ENCODE measurements at regions not wholly inside any gene's neighbourhood (a gene's known extent, or its start where the extent isn't known, plus 50 kb on each side); places are given as distances from the start of the nearest gene placed in this dataset.

DNA sequence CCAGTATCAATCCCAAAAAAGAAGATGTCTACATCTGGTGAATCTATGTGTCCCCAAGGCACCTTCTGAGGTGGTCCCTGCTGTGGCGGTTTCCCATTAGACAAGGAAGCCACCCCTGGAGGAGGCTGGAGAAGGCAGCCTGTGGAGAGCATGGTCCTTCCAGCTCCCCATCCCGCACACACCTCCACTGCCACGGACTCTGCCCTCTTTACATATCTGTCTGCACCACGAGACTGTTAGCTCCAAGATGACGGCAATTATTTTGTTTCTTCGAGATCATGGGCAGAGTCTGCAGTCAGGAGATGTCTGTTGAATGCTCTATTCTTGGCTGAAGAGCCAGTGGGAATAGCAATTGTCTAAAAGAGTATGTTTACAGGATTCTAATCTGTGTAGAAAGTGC lies 132.0 kb downstream of the OSR1 start:
- TF ChIP-seq, protein P1, sequence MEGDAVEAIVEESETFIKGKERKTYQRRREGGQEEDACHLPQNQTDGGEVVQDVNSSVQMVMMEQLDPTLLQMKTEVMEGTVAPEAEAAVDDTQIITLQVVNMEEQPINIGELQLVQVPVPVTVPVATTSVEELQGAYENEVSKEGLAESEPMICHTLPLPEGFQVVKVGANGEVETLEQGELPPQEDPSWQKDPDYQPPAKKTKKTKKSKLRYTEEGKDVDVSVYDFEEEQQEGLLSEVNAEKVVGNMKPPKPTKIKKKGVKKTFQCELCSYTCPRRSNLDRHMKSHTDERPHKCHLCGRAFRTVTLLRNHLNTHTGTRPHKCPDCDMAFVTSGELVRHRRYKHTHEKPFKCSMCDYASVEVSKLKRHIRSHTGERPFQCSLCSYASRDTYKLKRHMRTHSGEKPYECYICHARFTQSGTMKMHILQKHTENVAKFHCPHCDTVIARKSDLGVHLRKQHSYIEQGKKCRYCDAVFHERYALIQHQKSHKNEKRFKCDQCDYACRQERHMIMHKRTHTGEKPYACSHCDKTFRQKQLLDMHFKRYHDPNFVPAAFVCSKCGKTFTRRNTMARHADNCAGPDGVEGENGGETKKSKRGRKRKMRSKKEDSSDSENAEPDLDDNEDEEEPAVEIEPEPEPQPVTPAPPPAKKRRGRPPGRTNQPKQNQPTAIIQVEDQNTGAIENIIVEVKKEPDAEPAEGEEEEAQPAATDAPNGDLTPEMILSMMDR (IDR thresholded peaks at IDR 0.05) = no peak
- TF ChIP-seq POLR2A (IDR thresholded peaks at IDR 0.05) (no peak), EP300 (IDR thresholded peaks at IDR 0.05) (no peak)

Data from ovary (tissue), 3 donors.